ENCODE measurements at regions not wholly inside any gene's neighbourhood (a gene's known extent, or its start where the extent isn't known, plus 50 kb on each side); places are given as distances from the start of the nearest gene placed in this dataset.

DNA sequence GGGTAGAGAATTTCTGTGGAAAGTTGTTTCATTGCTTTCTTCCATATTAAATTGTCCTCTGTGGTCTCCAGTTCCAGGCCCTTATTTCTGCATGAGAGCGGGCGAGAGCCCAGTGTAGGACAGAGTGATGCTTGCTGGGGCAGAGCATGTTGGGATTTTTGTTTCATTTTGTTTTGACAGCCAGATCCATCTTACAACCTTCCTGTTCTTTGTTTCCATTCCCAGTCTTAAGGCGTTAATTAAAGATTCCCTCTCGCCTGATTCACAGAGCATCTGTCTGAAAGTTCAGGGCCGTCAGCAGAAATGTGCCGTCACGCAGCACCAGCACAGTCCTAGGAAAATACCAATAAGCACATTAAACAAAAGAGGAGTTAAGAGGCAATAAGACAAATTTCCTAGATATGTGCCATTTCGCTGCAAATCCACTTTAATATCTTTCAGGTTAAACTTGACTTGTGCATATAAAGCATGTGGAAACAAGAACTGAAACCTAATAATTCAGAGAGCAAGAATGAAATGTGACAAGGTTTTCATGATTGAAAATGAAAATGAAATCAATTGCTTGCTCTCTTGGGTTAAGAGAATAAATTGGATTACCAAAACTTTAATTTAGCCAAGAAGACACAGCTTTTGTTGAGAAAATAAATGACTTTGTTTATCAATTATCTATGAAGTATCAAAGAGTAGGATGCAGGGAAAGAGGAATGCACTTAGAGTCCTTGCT lies 210.7 kb upstream of the SLC10A2 start:
- Mint-ChIP-seq H3K36me3 (ENCODE audit: low read depth) (no peaks in the 10 kb centered on the region), H3K9me3 (ENCODE audit: insufficient read depth) (no peaks in the 10 kb centered on the region), H3K27ac (no peak overlapping the region), H3K27me3 (ENCODE audit: low read depth) (no peaks in the 10 kb centered on the region), H3K4me3 (no peak overlapping the region), H3K4me1 (ENCODE audit: low read depth) (no peaks in the 10 kb centered on the region)
- ChIA-PET POLR2A (no interaction called here), CTCF (interaction anchor here (0.7 kb wide), 1 partner anchor 92 kb away, joined by 3 read pairs; no protein-coding TSS in a partner anchor)
- ATAC-seq (no peak), DNase-seq (no peak)

DNA sequence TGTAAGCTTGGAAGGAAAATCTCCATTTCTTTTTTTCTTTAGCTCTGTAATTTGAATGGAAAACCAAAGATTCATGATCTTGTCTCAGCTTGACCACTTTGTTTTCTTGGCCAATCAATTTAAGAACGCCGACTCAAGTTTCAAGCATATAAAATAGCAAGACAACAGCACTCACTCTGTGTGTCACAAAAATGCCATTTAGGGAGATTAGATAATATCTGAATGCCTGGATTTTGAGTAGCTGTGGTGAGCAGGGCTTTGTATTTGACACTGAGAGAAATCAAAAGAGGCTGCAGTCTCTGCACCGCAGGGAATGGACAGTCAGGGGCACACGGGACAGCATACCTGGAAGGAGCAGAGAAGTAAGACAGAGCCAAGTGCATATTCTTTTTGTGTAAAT lies 209.5 kb upstream of the SLC10A2 start:
- no peak for ATAC-seq
- H3K36me3 Mint-ChIP-seq (ENCODE audit: low read depth), result no peaks in the 10 kb centered on the region
- CTCF ChIA-PET, result no interaction called here
- POLR2A ChIA-PET, result no interaction called here
- H3K4me1 Mint-ChIP-seq (ENCODE audit: low read depth), result no peaks in the 10 kb centered on the region
- DNase-seq, result no peak
- no peaks in the 10 kb centered on the region for H3K27me3 Mint-ChIP-seq (ENCODE audit: low read depth)
- no peaks in the 10 kb centered on the region for H3K9me3 Mint-ChIP-seq (ENCODE audit: insufficient read depth)
- no peak overlapping the region for H3K4me3 Mint-ChIP-seq
- H3K27ac Mint-ChIP-seq, result no peak overlapping the region

DNA sequence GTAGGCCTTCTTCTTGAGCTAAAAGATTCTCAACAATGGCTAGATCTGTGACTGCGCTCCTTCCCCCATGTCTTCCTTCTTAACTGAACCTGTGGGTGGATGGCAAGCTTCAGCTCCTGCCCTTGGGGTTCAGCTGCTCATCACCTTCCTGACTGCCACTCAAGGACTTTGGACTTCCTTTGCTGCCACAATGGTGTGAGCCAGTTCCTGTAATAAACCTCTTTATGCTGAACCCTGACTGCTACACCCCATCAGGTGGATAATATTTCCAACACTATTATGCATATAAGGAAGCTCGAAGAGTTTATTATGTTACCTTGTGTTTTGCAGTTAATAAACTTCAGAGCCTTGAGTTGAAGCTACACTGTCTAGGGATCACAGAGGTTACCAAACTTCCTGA lies 208.9 kb upstream of the SLC10A2 start:
- ChIA-PET CTCF (no interaction called here), POLR2A (no interaction called here)
- Mint-ChIP-seq H3K36me3 (ENCODE audit: low read depth) (no peaks in the 10 kb centered on the region), H3K27me3 (ENCODE audit: low read depth) (no peaks in the 10 kb centered on the region), H3K27ac (no peak overlapping the region), H3K4me3 (no peak overlapping the region), H3K4me1 (ENCODE audit: low read depth) (no peaks in the 10 kb centered on the region), H3K9me3 (ENCODE audit: insufficient read depth) (no peaks in the 10 kb centered on the region)
- no peak for ATAC-seq
- DNase-seq, result no peak

GRCh38 chr13:103273825-103274224 lies 207.6 kb upstream of the SLC10A2 start:
- POLR2A ChIA-PET, result no interaction called here
- Mint-ChIP-seq H3K36me3 (ENCODE audit: low read depth) (no peaks in the 10 kb centered on the region), H3K4me3 (no peak overlapping the region), H3K9me3 (ENCODE audit: insufficient read depth) (no peaks in the 10 kb centered on the region), H3K27ac (no peak overlapping the region), H3K27me3 (ENCODE audit: low read depth) (no peaks in the 10 kb centered on the region), H3K4me1 (ENCODE audit: low read depth) (no peaks in the 10 kb centered on the region)
- no peak for DNase-seq
- CTCF ChIA-PET, result no interaction called here
- ATAC-seq, result no peak

DNA sequence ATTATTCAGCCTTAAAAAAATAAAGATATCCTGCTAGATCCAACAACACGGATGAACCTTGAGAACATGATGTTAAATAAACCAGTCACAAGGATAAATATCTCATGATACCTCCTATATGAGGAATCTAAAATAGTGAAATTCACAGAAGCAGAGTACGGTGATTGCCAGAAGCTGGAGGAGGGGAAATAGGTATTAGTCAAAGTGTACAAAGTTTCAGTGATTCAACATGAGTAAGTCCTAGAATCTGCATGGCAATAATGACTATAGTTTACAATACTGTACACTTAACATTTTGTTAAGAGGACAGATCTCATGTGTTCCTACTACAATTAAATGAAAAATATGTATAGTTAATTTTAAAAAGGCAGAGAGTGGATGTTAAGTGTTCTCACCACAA lies 206.6 kb upstream of the SLC10A2 start:
- Mint-ChIP-seq H3K27ac (no peak overlapping the region), H3K4me3 (no peak overlapping the region), H3K4me1 (ENCODE audit: low read depth) (no peaks in the 10 kb centered on the region), H3K9me3 (ENCODE audit: insufficient read depth) (no peaks in the 10 kb centered on the region), H3K27me3 (ENCODE audit: low read depth) (no peaks in the 10 kb centered on the region), H3K36me3 (ENCODE audit: low read depth) (no peaks in the 10 kb centered on the region)
- ATAC-seq, result no peak
- ChIA-PET CTCF (no interaction called here), POLR2A (no interaction called here)
- no peak for DNase-seq

DNA sequence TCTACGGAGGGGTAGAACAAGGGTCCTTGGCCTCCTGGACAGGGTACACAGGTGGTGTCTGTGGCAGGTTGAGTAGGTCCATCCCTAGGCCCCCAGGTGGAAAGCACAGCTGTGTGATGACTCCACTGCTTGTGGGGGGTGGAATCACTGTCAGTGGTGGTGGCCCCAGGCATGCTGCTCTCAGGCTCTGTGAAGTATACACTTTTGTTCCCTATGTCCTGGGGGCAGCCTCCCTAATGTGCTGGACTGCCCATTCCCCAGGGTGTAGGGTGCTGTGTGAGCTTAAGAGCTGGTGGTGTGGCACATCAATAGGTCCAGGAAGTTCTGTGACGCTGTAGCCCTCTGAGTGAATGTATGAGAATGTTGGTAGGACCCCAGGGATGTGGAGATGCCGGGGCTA lies 197.2 kb upstream of the SLC10A2 start:
- CTCF ChIA-PET, result no interaction called here
- Mint-ChIP-seq H3K9me3 (ENCODE audit: insufficient read depth) (peaks cover 10% of the 10 kb centered on the region), H3K27me3 (ENCODE audit: low read depth) (no peaks in the 10 kb centered on the region), H3K27ac (no peak overlapping the region), H3K4me1 (ENCODE audit: low read depth) (no peaks in the 10 kb centered on the region), H3K4me3 (no peak overlapping the region), H3K36me3 (ENCODE audit: low read depth) (no peaks in the 10 kb centered on the region)
- POLR2A ChIA-PET, result no interaction called here
- DNase-seq (no peak), ATAC-seq (no peak)

GRCh38 chr13:103255587-103256301 lies 189.5 kb upstream of the SLC10A2 start:
- H3K9me3 Mint-ChIP-seq (ENCODE audit: insufficient read depth), result peaks cover 7% of the 10 kb centered on the region
- H3K4me3 Mint-ChIP-seq, result no peak overlapping the region
- ATAC-seq, result no peak
- no peaks in the 10 kb centered on the region for H3K36me3 Mint-ChIP-seq (ENCODE audit: low read depth)
- POLR2A ChIA-PET, result no interaction called here
- DNase-seq, result no peak
- H3K27me3 Mint-ChIP-seq (ENCODE audit: low read depth), result no peaks in the 10 kb centered on the region
- no peaks in the 10 kb centered on the region for H3K4me1 Mint-ChIP-seq (ENCODE audit: low read depth)
- CTCF ChIA-PET, result no interaction called here
- no peak overlapping the region for H3K27ac Mint-ChIP-seq

- ATAC-seq, result no peak
- H3K27me3 Mint-ChIP-seq (ENCODE audit: low read depth), result no peaks in the 10 kb centered on the region
- peaks cover 4% of the 10 kb centered on the region for H3K9me3 Mint-ChIP-seq (ENCODE audit: insufficient read depth)
- H3K4me1 Mint-ChIP-seq (ENCODE audit: low read depth), result no peaks in the 10 kb centered on the region
- H3K4me3 Mint-ChIP-seq, result no peak overlapping the region
- H3K27ac Mint-ChIP-seq, result no peak overlapping the region
- DNase-seq, result no peak
- POLR2A ChIA-PET, result no interaction called here
- CTCF ChIA-PET, result no interaction called here
- no peaks in the 10 kb centered on the region for H3K36me3 Mint-ChIP-seq (ENCODE audit: low read depth)
These were observed 183.9 kb upstream of the SLC10A2 start for GRCh38 chr13:103250071-103250470.

- Mint-ChIP-seq H3K4me1 (ENCODE audit: low read depth) (no peaks in the 10 kb centered on the region), H3K27me3 (ENCODE audit: low read depth) (no peaks in the 10 kb centered on the region), H3K27ac (no peak overlapping the region), H3K36me3 (ENCODE audit: low read depth) (no peaks in the 10 kb centered on the region), H3K9me3 (ENCODE audit: insufficient read depth) (no peaks in the 10 kb centered on the region), H3K4me3 (no peak overlapping the region)
- ATAC-seq (no peak), DNase-seq (no peak)
- ChIA-PET POLR2A (no interaction called here), CTCF (no interaction called here)
These were observed 180.5 kb upstream of the SLC10A2 start for GRCh38 chr13:103246581-103247200.

GRCh38 chr13:103243495-103243894 lies 177.3 kb upstream of the SLC10A2 start:
- DNase-seq (no peak), ATAC-seq (no peak)
- ChIA-PET POLR2A (no interaction called here), CTCF (no interaction called here)
- no peak overlapping the region for H3K4me3 Mint-ChIP-seq
- no peaks in the 10 kb centered on the region for H3K36me3 Mint-ChIP-seq (ENCODE audit: low read depth)
- H3K4me1 Mint-ChIP-seq (ENCODE audit: low read depth), result no peaks in the 10 kb centered on the region
- no peaks in the 10 kb centered on the region for H3K27me3 Mint-ChIP-seq (ENCODE audit: low read depth)
- H3K9me3 Mint-ChIP-seq (ENCODE audit: insufficient read depth), result no peaks in the 10 kb centered on the region
- H3K27ac Mint-ChIP-seq, result no peak overlapping the region

DNA sequence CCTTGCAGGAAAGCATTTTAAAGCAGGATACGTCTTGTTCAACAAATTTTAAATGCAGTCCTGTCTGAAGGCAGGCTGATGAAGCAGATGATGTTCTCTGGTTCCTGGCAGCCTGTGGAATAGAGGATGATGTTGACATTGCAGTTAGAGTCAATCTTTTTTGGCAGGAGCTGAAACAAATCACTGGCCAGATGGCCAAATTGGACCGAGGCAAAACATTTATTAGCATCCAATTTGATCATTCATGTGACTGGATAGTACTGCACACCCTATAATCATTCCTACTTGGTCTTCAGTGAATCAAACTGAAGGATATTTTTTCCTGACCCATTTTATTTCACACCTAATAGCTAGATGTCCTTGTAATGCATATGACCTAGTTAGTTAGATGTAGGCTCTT lies 172.2 kb upstream of the SLC10A2 start:
- Mint-ChIP-seq H3K4me3 (no peak overlapping the region), H3K4me1 (ENCODE audit: low read depth) (no peaks in the 10 kb centered on the region), H3K36me3 (ENCODE audit: low read depth) (no peaks in the 10 kb centered on the region), H3K9me3 (ENCODE audit: insufficient read depth) (no peaks in the 10 kb centered on the region), H3K27ac (no peak overlapping the region), H3K27me3 (ENCODE audit: low read depth) (no peaks in the 10 kb centered on the region)
- ATAC-seq, result no peak
- CTCF ChIA-PET, result no interaction called here
- DNase-seq, result no peak
- POLR2A ChIA-PET, result no interaction called here

GRCh38 chr13:103236213-103236612 lies 170.0 kb upstream of the SLC10A2 start:
- ChIA-PET POLR2A (no interaction called here), CTCF (no interaction called here)
- Mint-ChIP-seq H3K4me3 (no peak overlapping the region), H3K4me1 (ENCODE audit: low read depth) (no peaks in the 10 kb centered on the region), H3K27ac (no peak overlapping the region), H3K9me3 (ENCODE audit: insufficient read depth) (no peaks in the 10 kb centered on the region), H3K36me3 (ENCODE audit: low read depth) (no peaks in the 10 kb centered on the region), H3K27me3 (ENCODE audit: low read depth) (no peaks in the 10 kb centered on the region)
- ATAC-seq, result no peak
- DNase-seq, result no peak
